IMR-90 (cell line): ENCODE measurements at regions not wholly inside any gene's neighbourhood (a gene's known extent, or its start where the extent isn't known, plus 50 kb on each side); places are given as distances from the start of the nearest gene placed in this dataset.

ENCODE experiments used
- BHLHE40 ChIP-seq: fragments of 150-350 bp; IDR thresholded peaks from 2 replicates; pipeline ENCODE4 v1.6.1; 2016; ENCODE audit warnings: mild to moderate bottlenecking, low read depth, low read length
- CEBPB ChIP-seq: IDR thresholded peaks from 2 replicates; pipeline ENCODE4 v1.6.1; 2012; ENCODE audit warnings: low read depth, low read length, improper control_type of control experiment
- CTCF ChIP-seq: conservative IDR thresholded peaks from 2 replicates; pipeline ENCODE4 v1.5.1; 2012; ENCODE audit warnings: mild to moderate bottlenecking, low read depth, low read length, improper control_type of control experiment
- FOS ChIP-seq: fragments of 150-350 bp; IDR thresholded peaks from 2 replicates; pipeline ENCODE4 v1.6.1; 2016; ENCODE audit warnings: low read depth, low read length
- MAFK ChIP-seq: IDR thresholded peaks from 2 replicates; pipeline ENCODE4 v1.6.1; 2012; ENCODE audit warnings: low read depth, low read length, improper control_type of control experiment
- MXI1 ChIP-seq: IDR thresholded peaks from 2 replicates; pipeline ENCODE4 v1.6.1; 2012; ENCODE audit warnings: low read depth, mild to moderate bottlenecking, low read length, moderate library complexity, borderline replicate concordance
- NFE2L2 ChIP-seq: fragments of 150-350 bp; IDR thresholded peaks from 2 replicates; pipeline ENCODE4 v1.6.1; 2016; ENCODE audit warnings: low read depth, mild to moderate bottlenecking, low read length
- POLR2A ChIP-seq: IDR thresholded peaks from 2 replicates; pipeline ENCODE4 v1.6.1; 2012; ENCODE audit warnings: mild to moderate bottlenecking, low read depth, low read length
- RAD21 ChIP-seq: IDR thresholded peaks from 2 replicates; pipeline ENCODE4 v1.6.1; 2012; ENCODE audit warnings: low read length, improper control_type of control experiment
- RCOR1 ChIP-seq: IDR thresholded peaks from 2 replicates; pipeline ENCODE4 v1.6.1; 2012; ENCODE audit warnings: mild to moderate bottlenecking, low read length, improper control_type of control experiment; ENCODE audit not compliant: insufficient replicate concordance
- RFX5 ChIP-seq: IDR thresholded peaks from 2 replicates; pipeline ENCODE4 v1.8.0; 2012; ENCODE audit warnings: low read depth, mild to moderate bottlenecking, low read length, moderate library complexity
- SMC3 ChIP-seq: fragments of 150-350 bp; IDR thresholded peaks from 2 replicates; pipeline ENCODE4 v1.6.1; 2016; ENCODE audit warnings: low read depth, mild to moderate bottlenecking, antibody characterized with exemption, low read length, moderate library complexity
- USF2 ChIP-seq: fragments of 150-350 bp; IDR thresholded peaks from 2 replicates; pipeline ENCODE4 v1.6.1; 2017; ENCODE audit warnings: mild to moderate bottlenecking, antibody characterized with exemption, low read length, low read depth
- TF ChIP-seq, protein P1 (sequence below): fragments of 150-350 bp; IDR thresholded peaks from 2 replicates; pipeline ENCODE4 v1.6.1; 2016; ENCODE audit warnings: low read depth, mild to moderate bottlenecking, low read length, moderate library complexity, borderline replicate concordance

DNA sequence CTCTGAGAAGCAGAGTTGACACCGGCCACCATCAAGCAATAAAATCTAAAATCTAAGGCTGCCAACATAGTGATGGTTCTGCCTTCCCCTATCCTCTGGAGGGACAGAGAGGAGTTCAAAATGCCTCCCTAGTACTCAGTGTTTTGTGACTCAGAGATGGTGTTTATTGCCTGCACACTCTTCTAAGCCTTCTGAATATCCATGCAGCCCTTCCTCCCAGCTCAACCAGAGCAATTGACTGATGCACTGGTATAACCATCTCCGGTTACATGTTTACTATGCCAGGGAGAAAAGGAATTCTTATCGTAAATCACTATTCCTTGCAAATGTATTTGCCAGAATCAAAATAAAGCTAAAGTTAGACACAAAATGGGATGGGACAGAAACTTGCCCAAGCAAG, 132.9 kb upstream of the RAB4A start:
- TF ChIP-seq, protein P1, sequence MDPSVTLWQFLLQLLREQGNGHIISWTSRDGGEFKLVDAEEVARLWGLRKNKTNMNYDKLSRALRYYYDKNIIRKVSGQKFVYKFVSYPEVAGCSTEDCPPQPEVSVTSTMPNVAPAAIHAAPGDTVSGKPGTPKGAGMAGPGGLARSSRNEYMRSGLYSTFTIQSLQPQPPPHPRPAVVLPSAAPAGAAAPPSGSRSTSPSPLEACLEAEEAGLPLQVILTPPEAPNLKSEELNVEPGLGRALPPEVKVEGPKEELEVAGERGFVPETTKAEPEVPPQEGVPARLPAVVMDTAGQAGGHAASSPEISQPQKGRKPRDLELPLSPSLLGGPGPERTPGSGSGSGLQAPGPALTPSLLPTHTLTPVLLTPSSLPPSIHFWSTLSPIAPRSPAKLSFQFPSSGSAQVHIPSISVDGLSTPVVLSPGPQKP = no peak
- TF ChIP-seq MAFK = no peak
- TF ChIP-seq CTCF = no peak
- no peak for TF ChIP-seq CEBPB
- TF ChIP-seq FOS = no peak
- no peak for TF ChIP-seq POLR2A
- TF ChIP-seq MXI1 = no peak
- no peak for TF ChIP-seq RFX5
- TF ChIP-seq RAD21 = no peak
- no peak for TF ChIP-seq RCOR1
- TF ChIP-seq USF2 = no peak
- no peak for TF ChIP-seq NFE2L2
- TF ChIP-seq BHLHE40 = no peak
- TF ChIP-seq SMC3 = no peak
